Progenitor cell of endocrine pancreas (in vitro differentiated cells): ENCODE measurements at regions not wholly inside any gene's neighbourhood (a gene's known extent, or its start where the extent isn't known, plus 50 kb on each side); places are given as distances from the start of the nearest gene placed in this dataset.

Source experiments
- DNase-seq: peaks from one replicate; pipeline ENCODE4 v3.0.0; 2021; ENCODE audit warnings: low spot score; ENCODE audit not compliant: unreplicated experiment
- H3K27ac Mint-ChIP-seq: 2 replicates; pipeline ENCODE4 v1.8.0; 2021; ENCODE audit warnings: mild to moderate bottlenecking, moderate library complexity, mixed read lengths
- H3K27me3 Mint-ChIP-seq: 2 replicates; pipeline ENCODE4 v1.8.0; 2021; ENCODE audit warnings: mixed read lengths
- H3K36me3 Mint-ChIP-seq: 2 replicates; pipeline ENCODE4 v1.8.0; 2022; ENCODE audit warnings: mixed read lengths; ENCODE audit not compliant: insufficient read depth
- H3K4me1 Mint-ChIP-seq: 2 replicates; pipeline ENCODE4 v1.8.0; 2021; ENCODE audit warnings: low read depth, mixed read lengths
- H3K4me3 Mint-ChIP-seq: 2 replicates; pipeline ENCODE4 v1.8.0; 2021; ENCODE audit warnings: low read depth, mild to moderate bottlenecking, moderate library complexity, mixed read lengths
- H3K9me3 Mint-ChIP-seq: 2 replicates; pipeline ENCODE4 v1.8.0; 2021; ENCODE audit warnings: low read depth, mixed read lengths
- CTCF ChIP-seq: fragments of 200-600 bp; sonication (generic); IDR thresholded peaks from one replicate; pipeline ENCODE4 v1.5.0; 2021; ENCODE audit warnings: antibody characterized with exemption, mild to moderate bottlenecking; ENCODE audit not compliant: unreplicated experiment

- TF ChIP-seq CTCF: no peak
- Mint-ChIP-seq H3K27me3 (no peaks in the 10 kb centered on the region), H3K9me3 (peaks cover 15% of the 10 kb centered on the region), H3K4me3 (no peak overlapping the region), H3K4me1 (peaks cover 4% of the 10 kb centered on the region), H3K27ac (no peak overlapping the region), H3K36me3 (peaks cover 26% of the 10 kb centered on the region)
- DNase-seq: no peak
Measured at GRCh38 chr1:201772178-201772577, 56.8 kb upstream of the IPO9 start.

GRCh38 chr1:201773764-201774163 is 55.2 kb upstream of the IPO9 start:
- Mint-ChIP-seq H3K9me3 (peaks cover 15% of the 10 kb centered on the region), H3K27me3 (no peaks in the 10 kb centered on the region), H3K36me3 (peaks cover 26% of the 10 kb centered on the region), H3K4me3 (no peak overlapping the region), H3K27ac (no peak overlapping the region), H3K4me1 (peaks cover 13% of the 10 kb centered on the region)
- no peak for TF ChIP-seq CTCF
- DNase-seq: no peak

- no peak overlapping the region for H3K27ac Mint-ChIP-seq
- H3K9me3 Mint-ChIP-seq: peaks cover 15% of the 10 kb centered on the region
- H3K36me3 Mint-ChIP-seq: peaks cover 25% of the 10 kb centered on the region
- H3K27me3 Mint-ChIP-seq: no peaks in the 10 kb centered on the region
- no peak for TF ChIP-seq CTCF
- DNase-seq: no peak
- H3K4me1 Mint-ChIP-seq: peaks cover 16% of the 10 kb centered on the region
- no peak overlapping the region for H3K4me3 Mint-ChIP-seq
Measured at GRCh38 chr1:201774224-201774982, 54.6 kb upstream of the IPO9 start.

GRCh38 chr1:201774983-201775344 is 54.0 kb upstream of the IPO9 start:
- no peak for DNase-seq
- Mint-ChIP-seq H3K36me3 (peaks cover 24% of the 10 kb centered on the region), H3K9me3 (peaks cover 15% of the 10 kb centered on the region), H3K4me1 (peaks cover 17% of the 10 kb centered on the region), H3K27me3 (no peaks in the 10 kb centered on the region), H3K4me3 (no peak overlapping the region), H3K27ac (no peak overlapping the region)
- no peak for TF ChIP-seq CTCF

- H3K27me3 Mint-ChIP-seq: no peaks in the 10 kb centered on the region
- H3K4me3 Mint-ChIP-seq: no peak overlapping the region
- peaks cover 17% of the 10 kb centered on the region for H3K4me1 Mint-ChIP-seq
- peaks cover 11% of the 10 kb centered on the region for H3K9me3 Mint-ChIP-seq
- no peak for TF ChIP-seq CTCF
- H3K27ac Mint-ChIP-seq: no peak overlapping the region
- DNase-seq: no peak
- peaks cover 21% of the 10 kb centered on the region for H3K36me3 Mint-ChIP-seq
Measured at GRCh38 chr1:201775380-201775779, 53.6 kb upstream of the IPO9 start.
